GM21390 (cell line): ENCODE measurements at regions not wholly inside any gene's neighbourhood (a gene's known extent, or its start where the extent isn't known, plus 50 kb on each side); places are given as distances from the start of the nearest gene placed in this dataset.

Experiments
- ATAC-seq: cut with Tn5 transposase; IDR thresholded peaks from one replicate; pipeline ENCODE4 v1.9.1; 2021; ENCODE audit not compliant: unreplicated experiment

DNA sequence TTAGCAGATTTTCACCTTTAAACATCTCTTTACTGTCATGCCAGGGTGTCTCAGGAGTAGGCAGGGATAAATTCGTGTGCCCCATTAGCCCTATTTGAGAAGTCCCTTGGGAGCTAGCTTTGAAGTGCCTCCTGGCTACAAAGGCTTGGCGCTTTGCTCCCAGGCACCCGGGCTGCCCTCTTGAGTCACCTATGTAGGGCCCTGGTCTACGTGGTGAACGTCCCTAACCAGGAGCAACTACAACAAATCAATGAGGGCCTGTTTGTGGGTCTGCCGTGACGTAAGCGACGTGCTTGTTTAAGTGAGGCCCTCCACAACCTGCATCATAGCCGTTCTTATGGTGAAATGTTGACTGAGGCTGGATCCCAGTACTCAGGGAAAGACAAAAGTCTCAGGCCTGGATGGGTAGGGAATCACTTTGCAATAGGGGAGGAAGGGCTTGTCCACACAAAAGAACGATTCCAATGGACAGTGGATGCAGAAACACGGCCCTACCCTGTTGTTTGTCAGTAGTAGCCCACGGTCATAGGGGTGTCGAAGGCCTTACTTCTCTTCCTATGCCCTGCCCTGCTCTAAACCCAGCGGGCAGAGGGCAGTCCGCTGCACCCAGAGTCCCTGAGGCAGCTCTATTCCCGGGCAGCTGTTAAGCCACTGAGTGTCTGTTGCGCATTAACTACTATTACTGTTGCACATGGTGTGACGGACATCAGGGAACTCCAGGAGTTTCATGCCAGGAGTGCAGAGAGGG lies 93.9 kb downstream of the INHBB start:
- ATAC-seq: no peak

DNA sequence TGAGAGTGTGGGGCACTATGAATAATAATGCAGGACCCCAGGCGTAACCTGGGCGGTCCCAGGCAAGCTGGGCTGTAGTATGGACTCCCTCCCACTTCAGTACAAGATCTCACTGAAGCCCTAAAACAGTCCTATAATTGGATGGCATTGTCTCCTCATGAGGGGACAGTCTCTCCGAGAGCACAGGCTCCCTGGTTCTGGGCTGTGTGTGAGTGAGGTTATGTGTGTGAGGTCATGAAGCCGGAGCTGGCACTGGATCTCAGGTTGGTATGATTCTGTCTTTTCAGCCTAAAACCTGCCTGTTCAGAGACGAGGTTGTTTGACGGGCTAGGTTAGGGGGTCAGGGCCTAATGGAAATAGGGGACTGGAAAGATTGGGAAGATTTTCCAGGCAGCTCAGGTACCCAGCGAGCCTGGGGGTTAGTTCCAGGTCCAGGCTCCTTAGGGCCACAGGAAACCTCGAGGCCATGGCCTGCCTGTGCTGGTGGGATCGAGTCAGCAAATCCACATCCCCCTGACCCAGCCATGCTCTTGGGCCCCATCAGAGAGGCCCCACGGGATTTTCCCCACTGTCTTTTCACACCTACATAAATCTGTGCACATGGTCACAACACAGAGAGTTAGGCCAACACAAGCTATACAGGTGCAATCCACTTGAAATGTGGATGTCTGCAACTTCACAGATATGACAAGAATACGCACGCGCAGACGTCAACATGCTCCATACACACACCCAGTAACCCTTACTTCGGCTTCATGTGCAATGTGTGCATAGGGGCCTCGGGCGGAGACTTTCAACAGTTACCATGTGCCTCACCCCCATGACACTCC lies 94.8 kb downstream of the INHBB start:
- ATAC-seq: no peak

DNA sequence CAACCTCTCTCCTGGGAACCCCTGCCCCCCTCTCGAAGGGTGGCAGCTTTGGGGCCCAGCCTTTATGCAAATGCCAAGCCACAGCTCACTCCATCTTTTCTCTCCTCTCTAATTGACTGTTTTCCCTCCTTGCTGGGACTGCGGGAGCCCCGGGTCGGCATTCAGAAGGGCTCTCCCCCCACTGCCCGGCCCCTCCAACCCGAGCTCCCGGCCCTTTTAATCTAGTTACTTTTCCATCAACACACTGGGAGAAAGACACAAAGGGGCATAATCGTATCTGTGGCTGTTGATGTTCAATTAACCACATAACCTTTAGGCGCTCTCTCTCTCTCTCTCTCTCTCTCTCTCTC lies 95.4 kb downstream of the INHBB start:
- no peak for ATAC-seq

DNA sequence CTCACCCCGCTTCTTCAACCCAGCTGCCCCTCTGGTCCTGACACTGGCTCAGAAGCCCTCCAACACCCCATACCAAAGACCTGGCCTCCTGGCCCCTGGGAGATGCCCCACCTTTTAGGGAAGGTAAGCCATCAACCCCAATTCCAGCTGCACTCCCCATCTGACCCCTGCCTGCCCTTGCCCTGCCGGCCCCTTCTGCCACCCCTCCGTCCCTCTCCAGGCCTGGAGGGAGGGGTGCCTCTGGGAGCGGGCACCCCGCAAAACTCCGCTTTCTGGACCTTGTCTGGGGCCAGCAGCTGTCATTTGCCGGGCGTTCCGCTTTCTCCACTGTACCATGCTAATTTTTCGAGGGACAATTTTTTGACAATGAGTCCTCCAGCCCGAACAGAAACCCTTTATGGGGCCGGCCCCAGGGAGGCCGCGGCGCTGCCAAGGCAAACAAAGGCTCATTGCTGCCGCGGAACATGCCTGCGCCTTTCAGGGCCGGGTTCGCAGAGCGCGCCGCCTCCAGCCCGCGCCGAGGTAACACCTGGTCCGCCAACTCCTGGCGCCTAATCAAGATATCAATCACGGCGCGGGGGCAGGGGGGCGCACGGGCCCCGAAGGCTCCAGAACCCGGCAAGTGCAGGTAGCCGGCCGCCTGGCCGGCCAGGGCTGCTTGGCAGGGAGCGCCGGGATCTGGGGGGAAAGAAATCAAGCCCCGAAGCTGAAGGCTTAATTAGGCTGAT lies 96.0 kb downstream of the INHBB start:
- ATAC-seq: no peak

DNA sequence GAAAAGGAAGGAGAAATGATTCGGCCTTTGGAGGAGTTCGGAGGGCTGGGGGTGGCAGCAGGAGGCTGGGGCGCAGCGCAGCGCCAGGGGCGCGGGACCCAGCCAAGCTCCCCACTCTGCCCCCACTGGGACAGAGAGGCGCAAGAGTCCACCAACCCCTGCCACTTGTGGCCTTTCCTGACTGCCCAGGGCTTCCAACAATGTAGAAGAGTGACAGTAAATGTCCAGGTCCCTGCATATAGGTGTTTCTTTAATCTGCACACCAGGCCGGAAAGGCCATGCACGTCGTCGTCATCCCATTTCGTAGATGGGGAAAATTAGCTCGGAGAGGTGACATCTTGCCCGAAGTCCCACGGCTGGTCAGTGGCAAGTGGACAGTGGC lies 96.6 kb downstream of the INHBB start:
- ATAC-seq: no peak

DNA sequence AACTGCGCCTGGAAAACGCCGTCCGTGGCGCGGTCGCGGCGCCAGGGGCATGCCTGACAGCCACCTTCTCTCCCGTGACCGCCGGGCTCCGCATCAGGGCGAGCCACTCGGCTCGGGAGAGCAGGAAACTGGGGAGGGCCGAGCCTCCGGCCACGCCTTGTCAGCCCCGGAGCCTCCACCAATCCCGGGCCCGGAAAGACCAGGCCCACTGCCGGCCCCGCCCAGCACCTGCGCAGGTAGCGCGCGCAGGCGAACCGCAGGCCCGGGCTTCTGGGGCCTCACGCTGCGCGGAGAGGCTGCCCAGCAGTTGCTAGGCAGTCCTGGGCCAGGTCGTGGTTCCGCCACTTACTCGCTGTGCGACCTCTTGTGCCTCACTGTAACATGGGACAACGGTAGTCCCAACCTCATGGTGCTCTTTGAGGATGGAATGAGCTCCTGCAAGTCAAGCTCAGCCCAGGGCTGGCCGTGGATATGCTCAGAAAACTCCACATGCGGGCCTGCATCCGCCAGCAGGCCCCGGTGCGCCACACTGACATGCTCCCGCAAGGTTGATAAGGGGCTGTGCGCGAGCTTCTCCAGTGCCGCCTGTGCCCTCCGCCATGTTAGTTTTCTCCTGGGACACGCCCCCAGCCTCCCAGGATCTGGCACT lies 97.1 kb downstream of the INHBB start:
- no peak for ATAC-seq

DNA sequence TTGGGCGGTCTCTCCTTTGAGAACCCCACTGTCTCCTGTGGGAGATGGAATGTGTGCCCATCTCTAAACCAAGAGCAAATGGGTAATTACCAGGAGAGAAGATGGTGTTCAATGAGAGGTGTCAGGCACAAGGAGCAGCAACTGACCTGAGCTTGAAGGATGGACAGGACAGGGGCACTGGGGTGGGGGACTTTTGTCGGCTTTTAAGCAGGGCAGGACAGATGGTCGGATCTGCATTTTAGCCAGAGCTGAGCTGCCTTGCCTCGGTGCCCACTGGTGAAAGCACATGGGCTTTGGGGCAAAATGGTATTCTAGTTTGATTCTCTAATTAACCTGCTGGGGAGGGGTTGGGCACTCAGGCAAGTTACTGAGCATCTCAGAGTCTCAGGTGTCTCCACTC lies 98.0 kb downstream of the INHBB start:
- ATAC-seq: no peak

DNA sequence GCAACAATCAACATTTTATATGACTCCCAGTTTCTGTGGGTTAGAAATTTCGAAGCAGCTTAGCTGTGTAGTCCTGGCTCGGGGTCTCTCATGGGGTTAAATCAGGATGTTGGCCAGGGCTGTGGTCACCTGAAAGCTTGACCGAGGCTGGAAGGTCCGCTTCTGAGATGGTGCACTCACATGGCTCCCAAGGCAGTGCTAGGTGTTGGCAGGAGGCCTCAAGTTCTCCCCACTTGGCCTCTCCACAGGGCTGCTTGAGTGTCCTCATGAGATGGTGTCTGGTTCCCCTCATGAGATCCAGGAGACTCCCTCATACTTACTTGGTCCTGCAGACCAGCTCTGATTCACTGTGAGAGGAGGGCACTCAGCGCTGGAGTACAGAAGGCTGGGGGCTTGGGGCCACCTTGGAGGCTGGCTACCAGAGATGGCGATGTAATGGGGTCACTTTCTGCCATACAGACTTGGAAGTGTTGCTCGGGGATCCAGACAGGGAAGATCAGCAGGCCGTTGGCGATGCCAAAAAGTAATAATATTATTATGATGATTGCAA lies 98.8 kb downstream of the INHBB start:
- ATAC-seq: no peak

DNA sequence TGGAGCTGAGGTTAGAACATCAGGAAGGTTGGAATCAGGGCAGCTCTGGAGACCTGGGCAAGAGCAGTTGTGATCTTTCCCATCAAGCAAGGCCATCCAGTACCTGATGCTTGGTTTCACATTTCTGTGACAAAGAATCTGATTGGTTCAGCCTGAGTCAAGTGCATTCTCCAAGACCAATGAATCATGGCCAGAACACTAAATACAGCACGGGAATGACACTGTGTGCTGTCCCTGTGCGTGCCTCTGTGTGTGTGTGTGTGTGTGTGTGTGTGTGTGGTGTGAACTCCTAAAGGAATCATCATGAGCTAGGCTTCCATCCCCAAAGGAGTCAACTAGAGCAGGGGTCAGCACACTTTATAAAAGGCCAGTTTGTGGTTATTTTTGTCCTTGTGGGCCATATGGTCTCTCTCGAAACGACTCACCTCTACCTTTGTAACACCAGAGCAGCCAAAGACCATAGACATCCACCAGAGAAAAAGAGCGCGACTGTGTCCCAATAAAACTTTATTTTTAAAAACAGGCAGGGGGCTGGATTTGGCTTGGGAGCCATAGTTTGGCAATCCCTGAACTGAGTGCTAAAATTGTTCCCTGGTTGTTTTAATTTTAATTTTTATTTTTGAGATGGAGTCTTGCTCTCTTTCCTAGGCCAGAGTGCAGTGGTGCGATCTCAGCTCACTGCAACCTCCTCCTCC lies 99.7 kb downstream of the INHBB start:
- no peak for ATAC-seq

DNA sequence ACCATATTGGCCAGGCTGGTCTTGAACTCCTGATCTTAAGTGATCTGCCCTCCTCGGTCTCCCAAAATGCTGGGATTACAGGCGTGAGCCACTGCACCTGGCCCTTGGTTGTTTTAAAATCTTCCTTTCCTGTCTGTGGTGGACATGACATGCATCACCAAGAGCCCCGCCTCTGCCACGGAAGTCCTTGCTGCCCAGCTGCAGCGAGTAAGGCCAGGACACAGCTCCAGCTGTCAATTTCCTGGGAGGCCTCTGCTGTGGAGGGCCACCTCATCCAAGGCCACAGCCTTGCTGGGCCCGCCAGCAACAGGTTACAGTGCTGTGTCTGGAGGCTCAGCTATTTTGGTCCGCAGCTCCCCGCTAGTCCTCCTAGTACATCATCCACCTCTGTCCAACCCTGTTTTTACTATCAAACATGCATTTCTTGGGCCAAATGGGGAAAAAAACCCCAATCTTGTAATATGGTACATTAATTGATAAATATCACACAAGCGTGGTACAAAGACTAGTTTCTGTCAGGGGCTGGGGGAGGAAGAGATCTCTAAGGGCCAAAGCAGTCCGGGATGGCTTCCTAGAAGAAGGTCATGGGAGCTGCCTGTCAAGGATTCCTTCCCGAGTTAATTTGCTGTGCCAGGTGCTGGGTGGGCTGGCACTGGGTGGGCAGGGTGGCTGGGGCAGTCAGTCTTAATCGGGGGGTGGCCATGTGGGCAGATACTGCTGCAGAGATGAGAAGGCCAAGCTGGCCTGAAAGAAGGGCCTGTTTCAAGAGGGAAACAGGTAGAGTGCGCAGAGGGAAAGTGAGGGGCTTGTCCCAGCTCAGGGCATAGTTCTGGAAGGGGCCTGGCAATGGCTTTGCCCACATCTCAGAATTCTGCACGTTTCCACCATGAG lies 100.5 kb downstream of the INHBB start:
- no peak for ATAC-seq

DNA sequence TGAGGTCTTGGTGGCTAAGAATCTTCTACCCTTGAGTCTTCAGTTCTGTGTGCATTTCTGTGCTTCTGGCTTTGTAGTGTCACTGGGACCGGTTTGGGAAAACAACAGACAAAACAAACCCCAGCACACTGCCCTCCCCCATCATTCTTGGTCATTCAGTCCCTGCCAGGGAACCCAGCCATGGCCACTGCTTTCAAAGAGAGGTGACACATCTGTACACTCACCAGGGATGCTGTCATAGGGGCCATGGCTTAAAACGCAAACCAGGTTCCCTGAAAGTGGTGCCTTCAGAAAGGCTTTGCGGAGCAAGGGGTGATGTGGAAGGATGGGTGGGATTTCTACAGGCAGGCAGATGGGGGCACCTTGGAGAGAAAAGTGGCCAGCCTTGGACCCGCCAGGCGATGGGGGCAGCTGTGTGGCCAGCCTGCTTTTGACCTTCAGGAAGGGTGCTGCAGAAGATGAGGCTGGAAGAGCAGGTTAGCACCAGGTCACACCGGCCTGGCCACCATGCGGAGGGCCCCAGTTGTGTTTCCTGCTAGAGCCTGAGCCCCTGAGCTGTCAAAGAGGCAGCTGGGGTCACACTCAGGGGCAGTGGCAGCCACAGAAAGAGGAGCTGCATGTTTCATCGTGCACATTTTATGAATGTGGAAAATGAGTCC lies 101.3 kb downstream of the INHBB start:
- ATAC-seq: no peak

DNA sequence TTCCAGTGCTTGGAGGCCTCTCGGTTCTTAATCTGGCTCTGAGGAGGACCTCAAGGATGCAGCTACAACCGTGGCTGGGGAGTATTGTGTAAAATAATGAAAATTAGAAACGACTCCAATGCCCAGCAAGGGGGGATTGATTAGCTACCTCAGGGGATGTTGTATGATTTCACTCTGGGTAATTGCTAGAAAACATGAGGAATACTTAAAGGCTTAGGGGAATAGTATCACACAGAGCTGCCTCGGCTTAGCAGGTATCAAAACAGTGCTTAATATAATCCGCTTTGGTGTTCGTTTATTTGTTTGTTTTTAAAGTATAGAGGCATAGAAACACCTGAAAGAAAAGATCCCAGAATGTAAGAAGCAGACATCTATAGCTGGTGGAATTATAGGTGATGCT lies 102.5 kb downstream of the INHBB start:
- no peak for ATAC-seq

DNA sequence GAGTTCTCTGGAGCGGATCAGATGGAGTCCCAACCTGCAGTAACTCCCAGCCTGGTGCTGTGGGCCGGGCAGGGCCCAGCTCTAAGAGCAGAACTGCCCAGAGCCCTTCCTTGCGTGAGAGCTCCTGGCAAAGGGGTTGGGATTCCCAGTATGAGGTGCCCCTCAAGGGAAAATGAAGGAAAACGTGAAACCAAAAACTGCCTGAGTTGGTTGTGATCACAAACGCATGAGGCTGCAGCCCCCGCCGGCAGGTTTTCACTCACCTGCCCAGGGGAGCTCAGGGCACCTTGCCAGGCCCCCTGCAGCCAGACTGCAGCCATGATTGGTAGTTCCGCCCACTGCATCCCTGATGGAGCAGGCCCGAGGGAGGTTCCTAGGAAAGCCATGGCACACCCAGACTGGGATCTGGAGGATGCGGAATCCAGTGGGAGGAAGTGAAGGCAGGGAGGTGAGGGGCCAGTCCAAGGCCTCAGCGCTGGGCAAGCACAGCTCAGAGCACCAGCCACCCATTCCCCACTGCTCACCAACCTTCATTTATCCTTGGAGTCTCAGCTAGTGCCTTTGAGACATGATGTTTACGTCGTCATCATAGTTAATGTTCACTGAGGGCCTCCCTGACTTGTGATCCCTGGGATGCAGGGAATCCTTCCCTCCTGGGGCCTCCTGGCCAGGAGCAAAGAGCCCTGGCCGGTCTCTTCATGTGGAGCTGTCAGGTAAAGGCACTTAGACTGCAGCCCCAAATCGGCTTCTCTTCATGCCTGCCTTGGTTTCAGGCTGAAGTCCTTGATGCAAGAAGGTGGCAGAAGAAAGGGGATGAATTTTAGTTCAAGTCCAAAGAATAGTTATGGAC lies 103.2 kb downstream of the INHBB start:
- no peak for ATAC-seq

DNA sequence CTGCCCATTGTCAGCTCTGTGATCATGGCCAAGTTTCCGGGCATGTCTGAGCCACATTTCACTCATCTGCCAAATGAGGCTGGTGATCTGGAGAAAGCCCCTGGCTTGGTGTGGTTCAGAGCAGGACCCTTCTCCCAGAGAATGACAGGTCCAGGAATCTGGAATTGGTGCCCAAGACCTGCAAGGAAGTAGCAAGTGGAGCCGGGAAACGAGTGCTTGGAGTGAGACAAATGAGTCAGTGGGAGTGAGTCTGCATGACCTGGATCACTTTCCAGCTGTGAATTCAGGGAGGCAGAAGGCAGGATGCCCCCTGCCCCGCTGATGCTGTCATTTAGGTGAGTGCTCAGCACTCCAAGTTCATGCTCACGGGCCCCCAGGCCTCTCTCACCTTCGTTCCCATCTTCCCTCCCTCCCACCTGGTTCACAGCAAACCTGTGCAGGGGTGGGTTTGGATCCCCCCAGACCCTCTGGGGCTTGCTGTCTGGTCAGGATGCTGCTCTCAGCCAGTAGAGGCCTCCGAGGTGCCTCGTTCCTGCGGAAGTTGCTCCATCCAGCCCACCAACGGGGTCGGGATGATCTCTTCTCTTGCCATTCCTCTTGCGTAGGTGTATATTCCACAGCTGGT lies 104.4 kb downstream of the INHBB start:
- ATAC-seq: no peak

DNA sequence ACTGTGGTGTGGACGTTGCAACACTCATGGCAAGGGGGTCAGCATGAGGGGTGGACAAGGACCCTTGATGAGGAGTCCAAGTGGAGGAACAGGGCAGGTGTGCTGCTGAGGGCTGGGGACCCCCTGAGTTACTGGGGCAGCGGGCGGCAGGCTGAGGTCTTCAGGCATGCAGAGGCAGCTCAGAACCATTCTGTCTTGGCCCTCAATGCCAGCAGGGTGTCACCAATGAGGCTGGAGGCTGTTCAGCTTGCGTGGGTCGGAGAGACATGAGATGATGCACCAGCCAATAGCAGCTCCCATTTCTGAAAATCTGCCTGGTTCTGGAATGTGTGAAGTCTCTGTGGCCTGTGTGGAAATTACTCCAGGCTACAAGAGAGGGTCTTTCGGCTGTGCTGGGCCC lies 105.4 kb downstream of the INHBB start:
- no peak for ATAC-seq

DNA sequence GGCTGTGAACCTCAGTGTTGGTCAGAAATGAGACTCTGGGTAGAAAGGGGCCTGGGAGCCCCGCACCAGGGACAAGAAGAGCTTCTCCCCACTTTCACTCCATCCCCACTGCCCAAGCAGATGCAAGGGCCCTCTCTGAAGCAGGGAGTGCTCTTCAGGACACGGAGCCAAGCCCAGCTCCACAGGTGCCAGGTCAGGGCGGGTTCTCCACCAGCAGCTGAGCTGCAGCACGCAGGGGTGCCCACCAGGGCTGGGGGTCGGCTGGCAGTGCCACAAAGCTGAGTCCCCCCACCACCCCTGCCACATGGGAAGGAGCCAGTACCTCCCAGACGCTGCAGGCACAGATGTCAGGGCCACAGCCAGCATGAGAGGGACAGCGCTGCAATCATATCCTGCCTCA lies 106.2 kb downstream of the INHBB start:
- no peak for ATAC-seq

DNA sequence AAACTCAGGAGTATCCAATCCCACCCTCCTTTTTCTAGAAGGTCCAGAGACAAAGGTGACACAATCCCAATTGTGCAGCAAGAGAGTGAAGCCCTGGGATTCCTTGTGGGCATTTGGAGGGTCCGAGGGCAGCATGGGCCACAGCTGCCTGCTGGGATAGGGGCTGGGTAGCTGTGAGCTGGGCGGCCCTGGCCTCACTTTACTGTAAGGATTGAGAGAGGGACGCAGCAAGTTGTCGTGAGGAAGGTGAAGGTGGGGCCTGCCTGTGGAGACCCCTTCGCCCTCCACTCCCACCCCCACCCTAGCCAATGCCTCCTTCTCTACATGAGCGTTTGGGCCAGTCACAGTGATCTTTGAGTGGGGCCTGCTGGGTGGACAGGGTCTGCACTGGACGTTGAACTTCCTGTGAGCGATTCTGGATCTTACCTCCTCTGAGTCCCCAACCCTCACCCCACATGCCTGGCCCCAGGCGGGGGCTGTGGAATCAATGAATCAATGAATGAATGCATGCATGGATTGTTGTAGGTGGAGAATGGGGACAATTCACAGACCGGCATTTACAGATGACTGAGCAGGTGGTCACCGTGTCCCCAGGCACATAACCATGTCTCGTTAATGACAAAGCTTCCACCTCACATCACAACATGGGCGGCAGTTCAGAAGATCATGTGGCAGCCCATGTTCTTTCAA lies 107.2 kb downstream of the INHBB start:
- ATAC-seq: no peak
